Activated CD8-positive, alpha-beta memory T cell treated with anti-CD3 and anti-CD28 coated beads, Interleukin-2, amount 50 U/mL, for 48 hours (primary cell): ENCODE measurements at regions not wholly inside any gene's neighbourhood (a gene's known extent, or its start where the extent isn't known, plus 50 kb on each side); places are given as distances from the start of the nearest gene placed in this dataset.

ENCODE experiments used
- DNase-seq: peaks from one replicate; pipeline ENCODE4 v3.0.0-alpha.2; 2020

DNA sequence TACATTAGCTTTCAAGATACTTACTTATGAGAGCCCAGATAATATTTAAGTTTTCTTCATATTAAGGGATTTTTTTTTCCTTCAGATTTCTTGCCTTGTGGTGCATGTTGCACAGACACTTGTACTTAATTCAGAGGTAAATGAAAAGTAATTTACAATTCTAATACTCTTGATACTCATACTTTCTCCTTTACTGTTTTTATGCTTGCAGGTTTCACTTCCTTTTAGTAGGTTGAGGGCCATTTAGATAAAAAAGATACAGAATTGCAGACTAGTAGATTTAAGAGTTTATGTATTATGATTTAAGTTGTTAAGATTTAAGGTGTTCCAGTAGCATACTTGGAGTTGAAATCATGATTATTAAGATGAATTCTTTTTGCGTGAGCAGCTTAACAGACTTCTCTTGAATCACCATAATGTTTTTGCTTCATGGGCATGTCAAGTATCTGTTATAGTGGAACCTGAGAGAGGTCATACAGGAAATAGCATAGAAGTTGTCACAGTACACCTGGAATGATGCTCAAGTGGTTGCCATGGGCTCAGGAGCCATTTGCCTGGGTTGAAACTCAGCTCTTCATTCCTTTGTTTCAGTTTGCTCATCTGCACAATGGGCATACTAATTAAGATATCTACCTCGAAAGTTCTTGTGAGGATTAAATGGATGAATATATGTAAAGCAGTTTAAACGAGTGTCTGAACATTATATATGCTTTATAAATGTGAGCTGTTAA, 174.8 kb upstream of the PRPS1L1 start:
- DNase-seq, result no peak

DNA sequence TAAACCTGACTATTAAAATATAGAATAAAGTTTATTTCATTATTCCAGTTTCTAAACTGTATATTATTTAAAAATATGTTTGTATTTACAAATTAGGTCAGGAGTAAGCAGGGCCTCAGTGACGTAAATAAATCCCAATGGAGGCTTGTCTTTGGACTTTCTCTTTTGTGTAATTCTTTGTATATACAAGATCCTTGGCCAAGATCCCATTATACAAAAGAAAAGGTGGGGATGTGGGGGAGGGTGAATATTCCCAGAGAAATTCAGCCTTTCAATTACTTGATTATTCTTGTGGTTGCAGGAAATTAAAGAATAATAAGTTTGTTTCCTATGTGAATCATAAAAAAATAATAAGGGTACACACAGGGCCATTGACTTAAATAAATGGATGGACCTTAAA, 178.7 kb upstream of the PRPS1L1 start:
- DNase-seq, result no peak

- no peak for DNase-seq
Measured at GRCh38 chr7:18208921-18209320, 181.3 kb upstream of the PRPS1L1 start.

DNA sequence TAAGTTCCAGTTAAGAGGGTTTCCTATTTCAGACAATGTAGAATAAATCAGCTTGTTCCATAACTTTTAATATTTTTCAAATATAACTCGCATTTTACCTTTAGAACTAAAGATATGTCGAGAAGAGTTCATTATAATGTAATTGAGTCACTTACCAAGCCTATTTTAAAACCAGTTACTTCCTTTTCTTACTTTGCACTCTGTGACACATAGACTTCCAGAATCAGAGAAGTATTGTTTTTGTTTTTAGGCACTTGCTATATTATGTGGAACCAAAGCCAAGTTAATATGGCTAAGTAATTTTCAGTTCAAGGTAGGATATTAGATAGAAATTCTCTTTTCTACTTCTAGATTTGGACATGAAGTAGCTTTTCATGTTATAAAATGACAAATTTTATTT, 182.7 kb upstream of the PRPS1L1 start:
- no peak for DNase-seq

DNA sequence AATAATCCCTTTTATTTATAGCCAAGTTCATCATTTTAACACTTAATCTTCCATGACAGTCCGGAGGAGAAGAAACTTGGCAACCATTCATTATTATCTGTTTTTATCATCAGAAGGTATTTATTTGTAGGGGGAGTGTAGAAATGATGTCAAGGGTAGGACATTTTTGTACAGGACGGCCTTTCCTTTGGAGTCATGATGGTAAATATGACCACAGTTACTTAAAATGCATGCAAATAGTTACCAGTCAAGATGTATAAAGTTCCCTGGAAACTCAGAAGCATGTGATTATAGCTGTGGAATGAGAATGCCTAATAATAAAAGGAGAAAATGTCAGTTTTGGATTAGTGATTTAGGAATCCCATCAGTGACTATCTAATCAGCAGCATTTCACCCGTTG, 183.1 kb upstream of the PRPS1L1 start:
- DNase-seq, result no peak

- no peak for DNase-seq
Measured at GRCh38 chr7:18212308-18212707, 184.7 kb upstream of the PRPS1L1 start.

GRCh38 chr7:18212758-18213157, 185.1 kb upstream of the PRPS1L1 start:
- no peak for DNase-seq

- DNase-seq, result no peak
Measured at GRCh38 chr7:18213652-18214051, 186.0 kb upstream of the PRPS1L1 start.

DNA sequence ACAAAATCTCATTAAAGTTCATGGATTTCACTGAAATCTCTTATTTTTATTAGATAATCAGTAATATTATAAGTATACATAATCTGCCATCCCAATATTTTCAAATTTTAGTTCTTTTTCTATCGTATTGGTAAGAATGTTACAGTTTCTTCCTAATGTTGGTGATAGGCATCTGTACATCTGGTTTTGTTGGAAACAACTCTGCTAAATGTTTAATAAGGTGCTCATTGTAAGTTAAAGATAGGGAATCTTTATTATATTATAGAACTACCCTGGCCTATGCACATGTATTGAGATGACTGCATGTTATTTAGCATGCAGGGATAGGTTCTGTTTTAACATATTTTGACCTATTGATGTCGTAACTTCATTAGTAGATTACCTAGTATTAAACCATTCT, 188.6 kb upstream of the PRPS1L1 start:
- DNase-seq, result no peak

DNA sequence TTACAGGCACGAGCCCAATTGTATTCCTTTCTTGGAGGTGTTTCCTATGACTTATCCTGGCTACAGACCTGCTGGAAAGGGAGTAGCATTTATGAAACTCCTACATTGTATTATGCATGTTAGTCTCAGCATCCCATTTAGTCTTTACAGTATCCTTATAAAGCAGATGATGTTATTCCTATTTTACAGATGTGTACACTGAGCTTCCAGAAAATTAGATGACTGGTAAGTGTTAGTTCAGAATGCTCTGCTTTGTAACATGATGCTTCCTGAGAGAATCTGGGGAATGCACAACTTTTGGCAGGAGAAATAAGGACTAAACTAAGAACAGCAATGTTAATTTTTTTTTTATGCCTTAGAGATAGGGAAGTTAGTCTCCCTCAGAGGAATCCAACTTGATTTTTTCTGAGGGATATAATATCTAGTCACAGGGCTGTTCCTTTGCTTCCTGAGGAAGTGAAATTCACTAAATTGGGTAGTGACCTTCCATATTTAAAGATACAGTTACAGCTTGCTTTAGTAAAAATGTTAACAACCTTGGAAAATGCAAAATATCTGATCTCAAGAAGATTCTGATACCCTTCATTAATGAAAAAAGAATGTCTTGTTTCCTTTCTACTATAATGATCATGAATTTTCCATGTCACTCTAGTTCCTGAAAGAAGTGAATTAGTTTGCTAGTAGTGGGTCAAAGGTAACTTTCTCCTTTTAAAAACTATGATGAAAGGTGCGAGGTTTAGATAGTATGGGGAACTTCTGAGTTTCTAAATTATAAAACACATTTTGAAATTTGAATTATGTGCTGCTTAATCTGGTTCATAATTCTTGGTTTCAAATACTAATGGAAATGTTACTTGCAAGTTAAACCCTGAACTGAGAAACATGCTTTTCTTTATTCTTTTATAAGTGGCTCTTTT, 194.0 kb upstream of the PRPS1L1 start:
- DNase-seq, result no peak

- DNase-seq, result no peak
Measured at GRCh38 chr7:18222636-18223035, 195.0 kb upstream of the PRPS1L1 start.

- DNase-seq, result no peak
Measured at GRCh38 chr7:18224138-18224537, 196.5 kb upstream of the PRPS1L1 start.

DNA sequence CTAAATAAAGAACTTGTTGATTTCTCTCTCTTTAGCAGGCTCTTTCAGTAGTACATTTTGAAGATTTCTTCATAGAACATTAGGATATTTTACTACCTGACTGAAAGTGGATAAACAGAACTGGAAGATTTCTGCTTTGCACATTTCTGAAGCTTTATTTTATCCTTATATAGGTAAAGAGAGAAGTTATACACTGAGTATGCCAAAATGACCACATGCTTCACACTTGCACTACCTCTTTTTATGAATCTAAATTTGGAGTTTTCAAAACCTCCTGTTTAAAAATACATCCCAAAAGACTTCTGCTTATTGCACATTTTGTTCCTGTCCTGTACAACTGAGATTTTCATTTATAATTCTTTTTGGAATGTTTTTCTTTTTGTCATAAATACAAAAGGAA, 197.4 kb upstream of the PRPS1L1 start:
- no peak for DNase-seq

DNA sequence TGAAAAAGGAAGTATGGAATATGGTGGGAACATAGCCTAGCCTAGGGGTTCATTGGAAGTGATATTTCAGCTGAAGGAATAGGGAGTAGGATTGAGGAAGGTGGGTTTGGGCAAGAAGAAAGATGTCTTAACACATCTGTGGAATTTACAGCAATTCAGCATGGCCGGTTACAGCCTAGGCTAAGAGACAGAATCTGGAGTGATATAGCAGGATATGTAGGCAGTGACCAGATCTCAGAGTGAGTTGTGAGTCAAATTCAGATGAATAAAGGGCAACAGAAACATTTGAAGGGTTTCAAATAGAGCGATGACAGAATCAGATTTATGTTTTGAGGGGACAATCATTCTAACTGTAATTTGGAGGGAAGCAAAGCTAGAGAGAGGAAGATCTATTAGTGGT, 199.0 kb upstream of the PRPS1L1 start:
- DNase-seq, result no peak

- DNase-seq, result no peak
Measured at GRCh38 chr7:18228686-18229085, 201.0 kb upstream of the PRPS1L1 start.

DNA sequence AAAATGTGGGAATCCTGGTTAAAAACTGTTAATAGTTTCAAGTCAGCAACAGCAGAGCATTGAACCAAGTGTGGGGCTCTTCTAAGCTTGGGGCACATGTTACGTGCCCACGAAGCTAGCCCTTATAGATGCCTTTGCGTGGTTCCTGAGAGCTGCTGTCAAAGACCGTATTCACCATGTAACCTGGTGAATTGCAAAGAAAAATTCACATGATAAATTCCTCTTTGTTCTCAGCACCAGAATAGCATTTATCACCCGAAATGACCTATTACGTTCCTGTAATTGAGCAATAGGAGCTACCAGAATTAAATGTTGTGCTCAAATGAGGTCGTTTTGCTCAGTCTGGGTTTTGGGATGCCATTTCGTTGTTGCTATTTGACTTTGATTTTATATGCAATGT, 202.6 kb upstream of the PRPS1L1 start:
- no peak for DNase-seq

- no peak for DNase-seq
Measured at GRCh38 chr7:18231854-18232253, 204.2 kb upstream of the PRPS1L1 start.

DNA sequence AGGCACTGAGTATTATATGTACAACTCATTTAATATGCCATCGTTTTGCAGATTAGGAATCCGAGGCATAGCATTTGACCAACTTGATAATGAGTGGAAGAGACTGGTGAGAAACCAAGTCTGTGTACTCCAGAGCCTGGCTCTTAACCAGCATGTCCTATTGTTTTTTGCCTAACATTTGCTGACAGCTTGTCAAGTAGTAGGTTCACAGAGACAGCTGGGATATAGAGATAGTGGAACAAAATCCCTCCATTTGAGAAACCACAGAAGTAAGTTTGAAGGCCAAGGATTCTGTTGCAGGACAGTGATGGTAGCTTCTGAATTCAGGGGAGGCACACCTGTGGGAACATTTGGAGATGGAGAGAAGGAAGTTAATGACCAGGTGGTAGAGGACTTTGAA, 206.9 kb upstream of the PRPS1L1 start:
- no peak for DNase-seq

DNA sequence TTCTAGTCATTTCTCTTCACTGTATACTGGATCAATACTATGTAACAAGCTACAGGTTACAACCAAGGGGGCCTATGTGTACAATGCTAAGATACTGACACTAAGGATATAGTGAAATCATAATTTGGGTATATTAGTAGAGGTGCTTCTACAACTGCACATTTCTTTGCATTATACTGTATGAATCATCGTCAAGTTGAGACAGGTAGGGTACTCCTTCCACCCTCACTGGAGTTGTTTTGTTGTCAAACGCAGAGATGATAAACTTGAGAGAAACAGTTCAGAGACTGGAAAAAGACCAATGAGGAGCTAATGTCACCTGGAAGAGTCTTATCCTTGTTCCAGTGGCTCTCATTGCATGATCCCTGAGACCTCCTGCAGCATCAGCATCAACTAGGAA, 208.2 kb upstream of the PRPS1L1 start:
- no peak for DNase-seq

GRCh38 chr7:18239212-18239611, 211.6 kb upstream of the PRPS1L1 start:
- no peak for DNase-seq

DNA sequence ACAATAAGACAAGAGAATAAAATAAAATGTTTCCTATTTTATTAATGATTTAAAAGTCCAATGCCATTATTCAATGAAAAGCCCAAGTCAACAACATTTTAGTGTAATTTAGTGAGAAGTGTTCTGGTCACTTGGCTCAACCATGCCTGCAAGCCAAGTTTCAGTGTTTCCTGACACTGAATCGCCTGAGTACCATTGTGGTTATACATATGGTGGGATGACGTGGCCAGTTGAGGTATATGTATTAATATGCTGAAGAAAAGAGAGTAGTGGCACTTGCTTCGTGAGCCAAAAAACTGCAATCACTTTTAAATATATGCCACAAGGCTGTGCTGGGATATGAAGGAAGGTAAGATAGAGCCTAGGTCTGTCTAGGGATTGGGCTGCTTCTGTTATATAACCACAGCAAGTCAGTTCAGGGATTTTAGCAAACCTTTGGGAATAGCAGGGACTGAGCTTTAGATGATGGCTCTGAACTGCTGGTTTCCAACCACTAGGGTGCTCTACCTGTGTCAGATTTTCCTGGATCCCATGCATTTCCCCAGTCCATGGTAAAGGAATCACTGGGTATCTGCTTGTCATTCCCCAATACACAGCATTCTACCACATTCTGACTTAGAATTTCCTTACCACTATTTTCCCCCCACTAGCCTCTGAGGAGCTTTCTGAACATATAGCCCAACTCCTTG, 214.0 kb upstream of the PRPS1L1 start:
- no peak for DNase-seq

GRCh38 chr7:18243731-18244130, 216.1 kb upstream of the PRPS1L1 start:
- DNase-seq, result no peak

GRCh38 chr7:18250133-18250532, 222.5 kb upstream of the PRPS1L1 start:
- DNase-seq, result no peak

GRCh38 chr7:18257711-18258110, 230.1 kb upstream of the PRPS1L1 start:
- no peak for DNase-seq
